Activated CD4-positive, alpha-beta T cell treated with anti-CD3 and anti-CD28 coated beads, Interleukin-2, amount 50 U/mL, for 48 hours (primary cell): ENCODE measurements at regions not wholly inside any gene's neighbourhood (a gene's known extent, or its start where the extent isn't known, plus 50 kb on each side); places are given as distances from the start of the nearest gene placed in this dataset.
"Not testable (repeated sequence)": the region's sequence is repeated elsewhere in the genome, so short reads cannot be mapped to it uniquely, and the experiment has no call there.

Source experiments
- DNase-seq, 2 experiments: peaks; one replicate each; pipeline ENCODE4 v3.0.0-alpha.2; 2020

GRCh38 chr5:145446875-145447274 lies 388.3 kb downstream of the PRELID2 start:
- not testable (repeated sequence) for DNase-seq

- no peak for DNase-seq
These were observed 388.7 kb downstream of the PRELID2 start for GRCh38 chr5:145446412-145446811.

- no peak for DNase-seq
These were observed 390.1 kb downstream of the PRELID2 start for GRCh38 chr5:145445027-145445426.

GRCh38 chr5:145443964-145444363 lies 391.2 kb downstream of the PRELID2 start:
- DNase-seq = no peak

GRCh38 chr5:145443366-145443765 lies 391.8 kb downstream of the PRELID2 start:
- no peak for DNase-seq

GRCh38 chr5:145442661-145443060 lies 392.5 kb downstream of the PRELID2 start:
- not testable (repeated sequence) for DNase-seq

- no peak for DNase-seq
These were observed 393.9 kb downstream of the PRELID2 start for GRCh38 chr5:145441228-145441627.

- no peak for DNase-seq
These were observed 397.5 kb downstream of the PRELID2 start for GRCh38 chr5:145437627-145438026.

GRCh38 chr5:145433077-145433476 lies 402.1 kb downstream of the PRELID2 start:
- no peak for DNase-seq

- no peak for DNase-seq
These were observed 406.0 kb downstream of the PRELID2 start for GRCh38 chr5:145429170-145429569.

- no peak for DNase-seq
These were observed 427.1 kb downstream of the PRELID2 start for GRCh38 chr5:145408048-145408341.

- no peak for DNase-seq
These were observed 427.7 kb downstream of the PRELID2 start for GRCh38 chr5:145407300-145408047.

GRCh38 chr5:145403992-145404391 lies 431.1 kb downstream of the PRELID2 start:
- no peak for DNase-seq

GRCh38 chr5:145396888-145397287 lies 438.3 kb downstream of the PRELID2 start:
- DNase-seq = no peak

- DNase-seq = not testable (repeated sequence)
These were observed 440.0 kb downstream of the PRELID2 start for GRCh38 chr5:145395151-145395550.

GRCh38 chr5:145393426-145393825 lies 441.7 kb downstream of the PRELID2 start:
- no peak for DNase-seq

- no peak for DNase-seq
These were observed 446.1 kb downstream of the PRELID2 start for GRCh38 chr5:145389047-145389446.

- DNase-seq = no peak
These were observed 449.9 kb downstream of the PRELID2 start for GRCh38 chr5:145385276-145385675.

GRCh38 chr5:145378226-145378625 lies 456.9 kb downstream of the PRELID2 start:
- DNase-seq = no peak

GRCh38 chr5:145375521-145375920 lies 459.6 kb downstream of the PRELID2 start:
- DNase-seq = no peak

GRCh38 chr5:145365464-145365863 lies 469.7 kb downstream of the PRELID2 start:
- no peak for DNase-seq

GRCh38 chr5:145362266-145362665 lies 472.9 kb downstream of the PRELID2 start:
- DNase-seq = no peak

- no peak for DNase-seq
These were observed 474.2 kb downstream of the PRELID2 start for GRCh38 chr5:145360936-145361335.

GRCh38 chr5:145350513-145350912 lies 484.6 kb downstream of the PRELID2 start:
- no peak for DNase-seq

GRCh38 chr5:145347026-145347616 lies 488.0 kb downstream of the PRELID2 start:
- no peak for DNase-seq
